WERI-Rb-1 (cell line): ENCODE measurements at regions not wholly inside any gene's neighbourhood (a gene's known extent, or its start where the extent isn't known, plus 50 kb on each side); places are given as distances from the start of the nearest gene placed in this dataset.

ENCODE experiments used
- DNase-seq: peaks from one replicate; pipeline ENCODE4 v3.0.0-alpha.2; 2020
- H3K27ac ChIP-seq: fragments of 250-450 bp; sonication (Bioruptor Pico); 2 replicates; pipeline ENCODE4 v1.5.1; 2020; ENCODE audit warnings: mild to moderate bottlenecking, moderate library complexity
- H3K27me3 ChIP-seq: fragments of 250-450 bp; sonication (Bioruptor Pico); 2 replicates; pipeline ENCODE4 v1.5.1; 2021; ENCODE audit warnings: mild to moderate bottlenecking, low read depth, moderate library complexity; ENCODE audit not compliant: insufficient read depth, severe bottlenecking
- H3K36me3 ChIP-seq: fragments of 250-450 bp; sonication (Bioruptor Pico); 2 replicates; pipeline ENCODE4 v1.5.1; 2020; ENCODE audit warnings: mild to moderate bottlenecking, moderate library complexity
- H3K4me3 ChIP-seq: 2 replicates; pipeline ENCODE4 v1.5.1; 2011; ENCODE audit warnings: low read depth, mild to moderate bottlenecking, control low read depth, low read length
- H3K9me3 ChIP-seq: fragments of 250-450 bp; sonication (Bioruptor Pico); 2 replicates; pipeline ENCODE4 v1.5.1; 2021; ENCODE audit warnings: mild to moderate bottlenecking, moderate library complexity; ENCODE audit not compliant: severe bottlenecking
- CTCF ChIP-seq: IDR thresholded peaks from 2 replicates; pipeline ENCODE4 v1.5.1; 2011; ENCODE audit warnings: low read depth, mild to moderate bottlenecking, control low read depth, inconsistent platforms, low read length

- Histone ChIP-seq H3K36me3 (no peaks in the 10 kb centered on the region), H3K9me3 (no peaks in the 10 kb centered on the region), H3K4me3 (no peak overlapping the region), H3K27me3 (no peaks in the 10 kb centered on the region), H3K27ac (no peak overlapping the region)
- DNase-seq = no peak
- no peak for TF ChIP-seq CTCF
These were observed 1117.1 kb upstream of the PCDH9 start for GRCh38 chr13:68347220-68347619.

GRCh38 chr13:68345963-68346531 is 1115.9 kb upstream of the PCDH9 start:
- TF ChIP-seq CTCF = no peak
- no peak overlapping the region for H3K4me3 ChIP-seq
- no peak overlapping the region for H3K27ac ChIP-seq
- H3K36me3 ChIP-seq = no peaks in the 10 kb centered on the region
- no peaks in the 10 kb centered on the region for H3K9me3 ChIP-seq
- no peak for DNase-seq
- no peaks in the 10 kb centered on the region for H3K27me3 ChIP-seq

GRCh38 chr13:68323124-68323523 is 1093.0 kb upstream of the PCDH9 start:
- no peak overlapping the region for H3K27ac ChIP-seq
- no peak overlapping the region for H3K4me3 ChIP-seq
- no peaks in the 10 kb centered on the region for H3K27me3 ChIP-seq
- TF ChIP-seq CTCF = no peak
- DNase-seq = no peak
- no peaks in the 10 kb centered on the region for H3K9me3 ChIP-seq
- H3K36me3 ChIP-seq = no peaks in the 10 kb centered on the region

- TF ChIP-seq CTCF = no peak
- Histone ChIP-seq H3K36me3 (no peaks in the 10 kb centered on the region), H3K27me3 (no peaks in the 10 kb centered on the region), H3K4me3 (no peak overlapping the region), H3K9me3 (no peaks in the 10 kb centered on the region), H3K27ac (no peak overlapping the region)
- DNase-seq = no peak
These were observed 1089.2 kb upstream of the PCDH9 start for GRCh38 chr13:68319384-68319783.

- no peaks in the 10 kb centered on the region for H3K36me3 ChIP-seq
- TF ChIP-seq CTCF = peak; percentile 24; the same call in 1 of the 2 replicates
- peak; percentile 6 for DNase-seq
- no peak overlapping the region for H3K27ac ChIP-seq
- H3K9me3 ChIP-seq = no peaks in the 10 kb centered on the region
- no peak overlapping the region for H3K4me3 ChIP-seq
- H3K27me3 ChIP-seq = no peaks in the 10 kb centered on the region
These were observed 1074.3 kb upstream of the PCDH9 start for GRCh38 chr13:68304286-68304893.

GRCh38 chr13:68293631-68294030 is 1063.5 kb upstream of the PCDH9 start:
- Histone ChIP-seq H3K27ac (no peak overlapping the region), H3K4me3 (no peak overlapping the region), H3K36me3 (no peaks in the 10 kb centered on the region), H3K27me3 (no peaks in the 10 kb centered on the region), H3K9me3 (no peaks in the 10 kb centered on the region)
- TF ChIP-seq CTCF = no peak
- no peak for DNase-seq
